Heart left ventricle (tissue), 16 donors: ENCODE measurements at regions not wholly inside any gene's neighbourhood (a gene's known extent, or its start where the extent isn't known, plus 50 kb on each side); places are given as distances from the start of the nearest gene placed in this dataset.

Source experiments
- ATAC-seq, 4 donors: fragments of 200-7000 bp; cut with Tn5 transposase; one replicate each; pipeline ENCODE4 v1.9.1; 2020 to 2022; ENCODE audit warnings: moderate library complexity in 4 of 4, mild to moderate bottlenecking in 3 of 4, moderate number of reproducible peaks in 1 of 4
- DNase-seq, 5 donors: peaks; one replicate each; pipeline ENCODE4 v3.0.0-alpha.2; 2020
- H3K27ac ChIP-seq, 12 donors: fragments of 200-600 bp; sonication (generic) in 4 of 12; one replicate each; pipeline versions ENCODE4 v1.5.0 to v1.8.0; 2016 to 2022; ENCODE audit warnings: mild to moderate bottlenecking in 2 of 12
- H3K27me3 ChIP-seq, 9 donors: fragments of 200-600 bp; sonication (generic) in 2 of 9; one replicate each; pipeline versions ENCODE4 v1.5.1 to v1.8.0; 2016 to 2022; ENCODE audit warnings: mild to moderate bottlenecking in 3 of 9
- H3K36me3 ChIP-seq, 9 donors: fragments of 200-600 bp; sonication (generic) in 2 of 9; one replicate each; pipeline versions ENCODE4 v1.5.0 to v1.8.0; 2018 to 2022; ENCODE audit warnings: mild to moderate bottlenecking in 2 of 9
- H3K4me1 ChIP-seq, 12 donors: fragments of 200-600 bp; sonication (generic) in 4 of 12; one replicate each; pipeline versions ENCODE4 v1.5.0 to v1.8.0; 2016 to 2022; ENCODE audit warnings: mild to moderate bottlenecking in 3 of 12
- H3K4me3 ChIP-seq, 12 donors: fragments of 200-600 bp; sonication (generic) in 4 of 12; one replicate each; pipeline versions ENCODE4 v1.5.0 to v1.8.0; 2017 to 2022; ENCODE audit warnings: mild to moderate bottlenecking in 9 of 12, moderate library complexity in 4 of 12
- H3K9me3 ChIP-seq, 12 donors: fragments of 200-600 bp; sonication (generic) in 4 of 12; one replicate each; pipeline versions ENCODE4 v1.5.0 to v1.8.0; 2016 to 2022; ENCODE audit warnings: mild to moderate bottlenecking in 1 of 12
- POLR2A ChIP-seq, 2 donors: fragments of 450-650 bp; IDR thresholded peaks; one replicate each; pipeline ENCODE4 v1.6.1; 2017; ENCODE audit warnings: antibody characterized with exemption in 2 of 2, mild to moderate bottlenecking in 2 of 2, moderate library complexity in 2 of 2
- WGBS, 4 donors: extraction: QIAGEN DNeasy Blood & Tissue Kit in 2 of 4; methylation state at CpG; one replicate each; pipeline versions ENCODE4 v1.1.5 to v1.1.7; 2013 to 2018; 5-methylcytosine and 5-hydroxymethylcytosine counted together
- intact Hi-C, 10 donors: fragments of 100-400 bp; cut with DNase I; formaldehyde crosslinking; loops; one replicate each; pipeline versions ENCODE4 v1.11.1 to v1.14.2; 2022
- TF ChIP-seq, protein P1 (sequence below), 12 donors: fragments of 200-600 bp; sonication (generic) in 4 of 12; IDR thresholded peaks; one replicate each; pipeline versions ENCODE4 v1.5.0 to v1.8.0; 2018 to 2022; ENCODE audit warnings: antibody characterized with exemption in 12 of 12, mild to moderate bottlenecking in 5 of 12
- donor health status: ischemic (EF 13 %, LVEDD 7.1; RV severe dilation, severe dysfunction).
- donor health status: healthy with polysubstance abuse.
- donor health status: DM: no; HTN: yes; CAD: no.
- donor health status: DM: no; HTN: no; CAD: no.
- donor health status: ischemic (EF 25% LVEDD 6.9; RV normal size, moderate dysfunction).
- donor health status: ischemic (EF 25% LVEDD 5.7; RV mildly dilated, moderate dysfunction).
- donor health status: healthy.
- donor health status: DM: yes; HTN: yes; CAD: no.
- donor health status: ischemic (EF 35%, LVEDD 5.7; RV mildly dilated, moderate dysfunction).
- donor health status: nonischemic (EF 11% LVEDD 7.7; RV severe dilation, severe dysfunction).
- donor health status: DM: yes; HTN: yes; CAD: no.
- donor health status: PGD.
- donor health status: ischemic (EF 29% LVEDD 5.4; RV normal size, mild dysfunction).
- donor health status: nonischemic (EF 23%, LVEDD 6.1; RV moderate dilation, normal function).

DNA sequence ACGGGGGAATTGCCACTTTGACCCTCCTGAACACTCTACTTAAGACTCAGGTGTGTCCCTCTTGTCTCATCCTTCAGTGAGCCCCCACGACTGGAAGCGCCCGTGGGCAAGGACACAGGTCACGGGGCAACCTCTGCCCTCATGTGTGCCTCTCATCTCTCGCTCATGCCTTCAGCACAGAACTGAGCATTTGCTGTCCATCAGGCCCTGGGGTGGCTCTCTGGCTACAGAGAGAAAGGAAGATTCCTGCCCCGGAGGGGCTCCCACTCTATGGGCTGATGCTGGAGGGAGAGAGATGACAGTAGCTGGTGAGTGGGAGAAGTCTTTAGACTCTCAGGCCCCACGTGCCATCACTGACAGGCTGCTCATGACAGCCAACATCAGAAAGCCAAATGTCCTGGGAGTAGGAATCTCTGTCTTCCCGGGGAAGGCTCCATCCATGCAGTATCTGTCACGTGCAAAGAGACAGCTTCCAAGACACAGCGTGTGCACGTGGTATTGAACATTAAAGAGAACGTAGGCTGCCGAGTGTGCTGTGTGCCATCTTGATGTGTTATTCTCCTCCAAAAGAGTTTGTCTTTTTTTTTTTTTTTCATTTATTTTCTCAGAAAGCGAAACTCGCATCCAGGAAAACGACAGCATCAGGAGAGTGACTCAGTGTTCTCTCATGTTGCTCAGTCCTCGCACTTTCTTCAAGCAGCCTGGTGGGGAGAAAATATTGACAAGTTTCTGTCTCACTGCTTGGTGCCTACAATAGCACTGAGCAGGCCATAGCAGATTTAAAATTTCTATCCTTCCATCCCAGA, 190.5 kb downstream of the GAS1 start:
- Histone ChIP-seq H3K4me1 (no peaks in the 10 kb centered on the region), H3K9me3 (no peaks in the 10 kb centered on the region), H3K27ac (no peak overlapping the region), H3K4me3 (no peak overlapping the region), H3K36me3 (no peaks in the 10 kb centered on the region), H3K27me3 (no peaks in the 10 kb centered on the region)
- no peak for ATAC-seq
- no peak for TF ChIP-seq POLR2A (IDR thresholded peaks at IDR 0.05)
- TF ChIP-seq, protein P1, sequence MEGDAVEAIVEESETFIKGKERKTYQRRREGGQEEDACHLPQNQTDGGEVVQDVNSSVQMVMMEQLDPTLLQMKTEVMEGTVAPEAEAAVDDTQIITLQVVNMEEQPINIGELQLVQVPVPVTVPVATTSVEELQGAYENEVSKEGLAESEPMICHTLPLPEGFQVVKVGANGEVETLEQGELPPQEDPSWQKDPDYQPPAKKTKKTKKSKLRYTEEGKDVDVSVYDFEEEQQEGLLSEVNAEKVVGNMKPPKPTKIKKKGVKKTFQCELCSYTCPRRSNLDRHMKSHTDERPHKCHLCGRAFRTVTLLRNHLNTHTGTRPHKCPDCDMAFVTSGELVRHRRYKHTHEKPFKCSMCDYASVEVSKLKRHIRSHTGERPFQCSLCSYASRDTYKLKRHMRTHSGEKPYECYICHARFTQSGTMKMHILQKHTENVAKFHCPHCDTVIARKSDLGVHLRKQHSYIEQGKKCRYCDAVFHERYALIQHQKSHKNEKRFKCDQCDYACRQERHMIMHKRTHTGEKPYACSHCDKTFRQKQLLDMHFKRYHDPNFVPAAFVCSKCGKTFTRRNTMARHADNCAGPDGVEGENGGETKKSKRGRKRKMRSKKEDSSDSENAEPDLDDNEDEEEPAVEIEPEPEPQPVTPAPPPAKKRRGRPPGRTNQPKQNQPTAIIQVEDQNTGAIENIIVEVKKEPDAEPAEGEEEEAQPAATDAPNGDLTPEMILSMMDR (IDR thresholded peaks at IDR 0.05), result no peak
- WGBS, 4 donors, result 79 to 83% (median 81%) methylated on average over 17 to 18 of the region's 18 CpGs
- intact Hi-C loops, result no loop called here
- DNase-seq, result no peak

- intact Hi-C loops, result no loop called here
- no peak for ATAC-seq
Measured at GRCh38 chr9:86755561-86755941, 191.8 kb downstream of the GAS1 start.

GRCh38 chr9:86754581-86755560, 192.4 kb downstream of the GAS1 start:
- no peak overlapping the region for H3K27ac ChIP-seq
- no peak overlapping the region for H3K4me3 ChIP-seq
- H3K36me3 ChIP-seq, result no peaks in the 10 kb centered on the region
- no peaks in the 10 kb centered on the region for H3K9me3 ChIP-seq
- DNase-seq, result no peak
- 63 to 72% (median 67%) methylated on average over 6 of the region's 6 CpGs for WGBS, 4 donors
- intact Hi-C loops, result no loop called here
- no peaks in the 10 kb centered on the region for H3K27me3 ChIP-seq
- ATAC-seq, result no peak
- H3K4me1 ChIP-seq, result peaks cover 0 to 3% (median 0%) of the 10 kb centered on the region in 12 donors
- TF ChIP-seq POLR2A (IDR thresholded peaks at IDR 0.05), result no peak
- TF ChIP-seq, protein P1 (IDR thresholded peaks at IDR 0.05), result no peak

More at GRCh38 chr9:86755561-86755941, 191.8 kb downstream of the GAS1 start:
- no peaks in the 10 kb centered on the region for H3K36me3 ChIP-seq
- H3K27me3 ChIP-seq, result no peaks in the 10 kb centered on the region
- H3K4me3 ChIP-seq, result no peak overlapping the region
- no peaks in the 10 kb centered on the region for H3K4me1 ChIP-seq
- no peak overlapping the region for H3K27ac ChIP-seq
- 82 to 88% (median 86%) methylated on average over 8 of the region's 8 CpGs for WGBS, 4 donors
- no peak for DNase-seq
- TF ChIP-seq POLR2A (IDR thresholded peaks at IDR 0.05), result no peak
- TF ChIP-seq, protein P1 (IDR thresholded peaks at IDR 0.05), result no peak
- no peaks in the 10 kb centered on the region for H3K9me3 ChIP-seq

DNA sequence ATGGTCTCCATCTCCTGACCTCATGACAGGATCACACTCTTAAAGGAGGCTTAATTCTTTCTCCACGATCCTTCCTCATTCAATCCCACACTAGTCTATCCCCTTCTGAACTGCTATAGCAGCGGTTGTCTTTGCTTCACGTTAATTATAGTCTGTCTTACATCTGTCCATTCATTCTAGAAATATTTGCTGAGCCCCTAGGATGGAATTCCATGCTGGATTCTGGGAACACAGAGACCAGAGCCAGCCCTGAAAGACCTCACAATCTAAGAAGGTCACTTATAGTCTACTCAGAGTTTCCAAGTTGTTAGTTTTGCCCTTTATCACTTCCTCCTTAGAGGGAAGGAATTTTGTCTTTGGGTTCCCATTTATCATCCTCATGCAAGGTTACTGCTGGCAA, 193.5 kb downstream of the GAS1 start:
- intact Hi-C loops, result no loop called here
- no peak for ATAC-seq
- H3K4me1 ChIP-seq, result peaks cover 0 to 8% (median 0%) of the 10 kb centered on the region in 12 donors
- H3K4me3 ChIP-seq, result no peak overlapping the region
- WGBS, 4 donors, result 68 to 76% (median 70%) methylated on average over 3 of the region's 3 CpGs
- no peaks in the 10 kb centered on the region for H3K36me3 ChIP-seq
- H3K27ac ChIP-seq, result no peak overlapping the region
- no peaks in the 10 kb centered on the region for H3K27me3 ChIP-seq
- TF ChIP-seq, protein P1 (IDR thresholded peaks at IDR 0.05), result no peak
- TF ChIP-seq POLR2A (IDR thresholded peaks at IDR 0.05), result no peak
- DNase-seq, result no peak
- H3K9me3 ChIP-seq, result no peaks in the 10 kb centered on the region
